WTC11 (cell line): ENCODE measurements at regions not wholly inside any gene's neighbourhood (a gene's known extent, or its start where the extent isn't known, plus 50 kb on each side); places are given as distances from the start of the nearest gene placed in this dataset.

Experiments
- ATAC-seq: fragments of 200-7000 bp; cut with Tn5 transposase; 2 replicates; pipeline ENCODE4 v1.10.0; 2021; ENCODE audit warnings: mild to moderate bottlenecking, moderate library complexity
- CTCF ChIA-PET: fragments of 300-600 bp; sonication (Branson Sonifier 250); formaldehyde crosslinking; loops from one replicate; lab custom pipeline; 2021; ENCODE audit warnings: antibody characterized with exemption; lab: Charles Lee
- POLR2A ChIA-PET: fragments of 350-600 bp; sonication (Branson Sonifier 250); formaldehyde crosslinking; loops from one replicate; lab custom pipeline; 2021; ENCODE audit warnings: antibody characterized with exemption; lab: Charles Lee
- DNase-seq: peaks from one replicate; pipeline ENCODE4 v3.0.0; 2021; ENCODE audit warnings: low spot score
- H3K27ac Mint-ChIP-seq: 2 replicates; pipeline ENCODE4 v1.8.0; 2021; ENCODE audit warnings: mixed read lengths
- H3K27me3 Mint-ChIP-seq: 2 replicates; pipeline ENCODE4 v1.8.0; 2021; ENCODE audit warnings: low read depth, mild to moderate bottlenecking, moderate library complexity, mixed read lengths
- H3K36me3 Mint-ChIP-seq: 2 replicates; pipeline ENCODE4 v1.8.0; 2021; ENCODE audit warnings: mixed read lengths
- H3K4me1 Mint-ChIP-seq: 2 replicates; pipeline ENCODE4 v1.8.0; 2022; ENCODE audit warnings: mixed read lengths
- H3K4me3 Mint-ChIP-seq: 2 replicates; pipeline ENCODE4 v1.8.0; 2021; ENCODE audit warnings: mild to moderate bottlenecking, moderate library complexity, mixed read lengths
- H3K9me3 Mint-ChIP-seq: 2 replicates; pipeline ENCODE4 v1.8.0; 2021; ENCODE audit warnings: mixed read lengths
- CREM ChIP-seq: sonication (generic); formaldehyde crosslinking; IDR thresholded peaks from 2 replicates; pipeline ENCODE4 v1.8.1; 2022; ENCODE audit warnings: mild to moderate bottlenecking, missing genetic modification reagents, moderate library complexity
- ELF4 ChIP-seq: sonication (generic); formaldehyde crosslinking; IDR thresholded peaks from 2 replicates; pipeline ENCODE4 v1.8.1; 2022; ENCODE audit warnings: low read depth, mild to moderate bottlenecking, moderate library complexity, missing genetic modification reagents
- EMX1 ChIP-seq: fragments of 250-450 bp; sonication (Bioruptor Pico); IDR thresholded peaks from 2 replicates; pipeline ENCODE4 v1.8.0; 2021; ENCODE audit warnings: mild to moderate bottlenecking
- ETV6 ChIP-seq: sonication (generic); formaldehyde crosslinking; IDR thresholded peaks from 2 replicates; pipeline ENCODE4 v1.8.1; 2022; ENCODE audit warnings: mild to moderate bottlenecking, missing genetic modification reagents
- GRHL2 ChIP-seq: fragments of 250-450 bp; sonication (Bioruptor Pico); IDR thresholded peaks from 2 replicates; pipeline ENCODE4 v1.8.0; 2022; ENCODE audit warnings: mild to moderate bottlenecking, moderate library complexity; ENCODE audit not compliant: insufficient replicate concordance, severe bottlenecking
- HMGA2 ChIP-seq: fragments of 250-450 bp; sonication (Bioruptor Pico); IDR thresholded peaks from 2 replicates; pipeline ENCODE4 v1.4.0; 2021; ENCODE audit warnings: mild to moderate bottlenecking, moderate library complexity
- JUN ChIP-seq: sonication (generic); formaldehyde crosslinking; IDR thresholded peaks from 2 replicates; pipeline ENCODE4 v1.8.0; 2023; ENCODE audit warnings: mild to moderate bottlenecking, missing genetic modification reagents
- NFE2L1 ChIP-seq: sonication (generic); formaldehyde crosslinking; IDR thresholded peaks from 2 replicates; pipeline ENCODE4 v1.8.1; 2023; ENCODE audit warnings: missing genetic modification reagents
- NR2C2 ChIP-seq: sonication (generic); formaldehyde crosslinking; IDR thresholded peaks from 2 replicates; pipeline ENCODE4 v1.8.0; 2022; ENCODE audit warnings: mild to moderate bottlenecking, missing genetic modification reagents
- OVOL2 ChIP-seq: fragments of 250-450 bp; sonication (Bioruptor Pico); IDR thresholded peaks from 2 replicates; pipeline ENCODE4 v1.9.0; 2021; ENCODE audit warnings: mild to moderate bottlenecking, borderline replicate concordance
- PRRX2 ChIP-seq: fragments of 250-450 bp; sonication (Bioruptor Pico); IDR thresholded peaks from 2 replicates; pipeline ENCODE4 v1.8.0; 2021; ENCODE audit warnings: mild to moderate bottlenecking
- RELA ChIP-seq: sonication (generic); formaldehyde crosslinking; IDR thresholded peaks from 2 replicates; pipeline ENCODE4 v1.8.1; 2022; ENCODE audit warnings: missing genetic modification reagents, mild to moderate bottlenecking, borderline replicate concordance
- RORB ChIP-seq: fragments of 250-450 bp; sonication (Bioruptor Pico); IDR thresholded peaks from 2 replicates; pipeline ENCODE4 v1.9.0; 2021; ENCODE audit warnings: mild to moderate bottlenecking
- ZBTB21 ChIP-seq: sonication (generic); formaldehyde crosslinking; IDR thresholded peaks from 2 replicates; pipeline ENCODE4 v1.8.1; 2023; ENCODE audit warnings: mild to moderate bottlenecking, missing genetic modification reagents, borderline replicate concordance
- ZNF121 ChIP-seq: sonication (generic); formaldehyde crosslinking; IDR thresholded peaks from 2 replicates; pipeline ENCODE4 v1.8.0; 2023; ENCODE audit warnings: missing genetic modification reagents
- ZNF138 ChIP-seq: sonication (generic); formaldehyde crosslinking; conservative IDR thresholded peaks from 2 replicates; pipeline ENCODE4 v1.8.1; 2022; ENCODE audit warnings: mild to moderate bottlenecking, moderate library complexity, missing genetic modification reagents
- ZNF263 ChIP-seq: sonication (generic); formaldehyde crosslinking; IDR thresholded peaks from 2 replicates; pipeline ENCODE4 v1.8.1; 2022; ENCODE audit warnings: low read depth, mild to moderate bottlenecking, moderate library complexity, missing genetic modification reagents
- ZNF396 ChIP-seq: fragments of 250-450 bp; sonication (Bioruptor Pico); IDR thresholded peaks from 2 replicates; pipeline ENCODE4 v1.8.0; 2021; ENCODE audit warnings: mild to moderate bottlenecking, moderate library complexity, borderline replicate concordance
- ZNF416 ChIP-seq: fragments of 250-450 bp; sonication (Bioruptor Pico); IDR thresholded peaks from 2 replicates; pipeline ENCODE4 v1.9.0; 2021; ENCODE audit warnings: mild to moderate bottlenecking, inconsistent platforms
- TF ChIP-seq, protein P1 (sequence below): sonication (generic); formaldehyde crosslinking; IDR thresholded peaks from 2 replicates; pipeline ENCODE4 v1.8.1; 2022; ENCODE audit warnings: mild to moderate bottlenecking, missing genetic modification reagents, moderate library complexity, borderline replicate concordance
- TF ChIP-seq, protein P2 (sequence below): sonication (generic); formaldehyde crosslinking; IDR thresholded peaks from 2 replicates; pipeline ENCODE4 v1.8.1; 2023; ENCODE audit warnings: mild to moderate bottlenecking, missing genetic modification reagents
- TF ChIP-seq, protein P3 (sequence below): fragments of 250-450 bp; sonication (Bioruptor Pico); IDR thresholded peaks from 2 replicates; pipeline ENCODE4 v1.9.0; 2021; ENCODE audit warnings: moderate library complexity, mild to moderate bottlenecking, inconsistent platforms, borderline replicate concordance
- TF ChIP-seq, protein P4 (sequence below): sonication (generic); formaldehyde crosslinking; IDR thresholded peaks from 2 replicates; pipeline ENCODE4 v1.8.1; 2023; ENCODE audit warnings: mild to moderate bottlenecking, moderate library complexity, missing genetic modification reagents

DNA sequence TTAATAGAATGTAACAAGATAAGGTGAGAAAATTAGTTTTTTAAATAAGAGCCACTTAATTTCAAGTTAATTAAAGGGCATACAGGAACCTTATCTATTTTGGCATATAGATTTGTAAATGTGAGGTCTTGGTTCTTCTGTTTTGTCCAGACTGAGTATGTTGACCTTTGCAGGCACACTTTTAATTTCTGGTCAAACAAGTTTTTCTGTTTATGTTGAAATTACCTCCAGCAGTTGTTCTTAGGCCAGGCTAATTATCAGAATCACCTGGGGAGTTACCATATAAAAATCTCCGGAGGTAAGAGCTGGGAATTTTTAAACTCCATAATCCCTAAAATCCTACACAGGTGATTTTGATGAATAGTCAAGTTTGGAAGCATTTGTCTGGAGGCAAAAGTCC is 227.4 kb upstream of the ANKRD50 start (continued):
- TF ChIP-seq ZNF416 (CRISPR knock-in tag), result no peak
- no peak for TF ChIP-seq PRRX2 (CRISPR knock-in tag)
- no peak for TF ChIP-seq ZNF138 (CRISPR knock-in tag)

DNA sequence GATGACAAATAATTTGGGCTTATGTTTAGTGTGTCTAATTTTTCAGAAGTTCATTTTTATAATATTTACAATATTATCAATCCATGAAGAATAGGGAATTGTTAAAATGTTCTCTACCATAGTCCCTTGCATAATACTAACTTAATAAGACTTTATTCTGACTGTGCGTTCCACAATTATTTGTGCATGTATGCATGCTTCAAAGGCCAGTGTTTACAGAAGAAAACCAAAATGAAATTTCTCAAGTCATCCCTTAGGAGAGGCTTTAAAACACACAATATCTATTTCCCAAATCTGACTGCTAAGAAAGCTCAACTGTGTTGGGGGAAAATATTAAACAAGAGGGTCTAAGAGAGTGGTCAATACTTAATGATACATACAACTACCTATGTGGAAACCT is 226.3 kb upstream of the ANKRD50 start:
- no peak for DNase-seq
- POLR2A ChIA-PET, result interaction anchor here (0.6 kb wide), 1 partner anchor 168 kb away, joined by 4 read pairs; no protein-coding TSS in a partner anchor

DNA sequence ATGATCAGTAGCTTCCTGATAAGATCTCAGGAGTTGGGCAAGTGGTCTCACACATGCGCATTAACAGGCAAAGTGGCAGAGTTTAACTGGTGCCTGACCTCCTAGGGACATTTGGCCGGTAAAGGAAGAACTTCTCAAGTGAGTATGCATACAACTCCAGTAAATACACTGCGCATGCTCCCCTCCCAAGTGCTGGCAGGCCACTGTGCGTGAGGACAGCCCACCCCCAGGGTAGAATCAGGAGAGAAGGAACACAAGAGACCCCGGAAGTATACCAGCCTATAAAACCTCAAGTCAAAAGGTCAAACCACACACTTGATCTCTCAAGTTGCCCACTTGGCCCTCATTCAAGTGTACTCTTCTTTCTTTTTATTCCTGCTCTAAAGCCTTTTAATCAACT is 225.5 kb upstream of the ANKRD50 start:
- Mint-ChIP-seq H3K9me3 (no peaks in the 10 kb centered on the region; the same call in 1 of the 2 replicates), H3K36me3 (no peaks in the 10 kb centered on the region), H3K27me3 (no peaks in the 10 kb centered on the region; the same call in 1 of the 2 replicates), H3K4me3 (no peak overlapping the region), H3K4me1 (peaks cover 32% of the 10 kb centered on the region), H3K27ac (no peak overlapping the region)
- ATAC-seq (peak; percentile 28; the same call in 1 of the 2 replicates), DNase-seq (no peak)
- ChIA-PET CTCF (no interaction called here), POLR2A (no interaction called here)
- no peak for TF ChIP-seq JUN
- no peak for TF ChIP-seq ETV6 (CRISPR knock-in tag)
- TF ChIP-seq, protein P1, sequence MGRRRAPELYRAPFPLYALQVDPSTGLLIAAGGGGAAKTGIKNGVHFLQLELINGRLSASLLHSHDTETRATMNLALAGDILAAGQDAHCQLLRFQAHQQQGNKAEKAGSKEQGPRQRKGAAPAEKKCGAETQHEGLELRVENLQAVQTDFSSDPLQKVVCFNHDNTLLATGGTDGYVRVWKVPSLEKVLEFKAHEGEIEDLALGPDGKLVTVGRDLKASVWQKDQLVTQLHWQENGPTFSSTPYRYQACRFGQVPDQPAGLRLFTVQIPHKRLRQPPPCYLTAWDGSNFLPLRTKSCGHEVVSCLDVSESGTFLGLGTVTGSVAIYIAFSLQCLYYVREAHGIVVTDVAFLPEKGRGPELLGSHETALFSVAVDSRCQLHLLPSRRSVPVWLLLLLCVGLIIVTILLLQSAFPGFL (CRISPR knock-in tag), result no peak
- no peak for TF ChIP-seq ZNF263 (CRISPR knock-in tag)
- no peak for TF ChIP-seq ZNF121 (CRISPR knock-in tag)
- no peak for TF ChIP-seq ELF4
- TF ChIP-seq NFE2L1, result no peak
- no peak for TF ChIP-seq RORB (CRISPR knock-in tag)
- TF ChIP-seq, protein P2, sequence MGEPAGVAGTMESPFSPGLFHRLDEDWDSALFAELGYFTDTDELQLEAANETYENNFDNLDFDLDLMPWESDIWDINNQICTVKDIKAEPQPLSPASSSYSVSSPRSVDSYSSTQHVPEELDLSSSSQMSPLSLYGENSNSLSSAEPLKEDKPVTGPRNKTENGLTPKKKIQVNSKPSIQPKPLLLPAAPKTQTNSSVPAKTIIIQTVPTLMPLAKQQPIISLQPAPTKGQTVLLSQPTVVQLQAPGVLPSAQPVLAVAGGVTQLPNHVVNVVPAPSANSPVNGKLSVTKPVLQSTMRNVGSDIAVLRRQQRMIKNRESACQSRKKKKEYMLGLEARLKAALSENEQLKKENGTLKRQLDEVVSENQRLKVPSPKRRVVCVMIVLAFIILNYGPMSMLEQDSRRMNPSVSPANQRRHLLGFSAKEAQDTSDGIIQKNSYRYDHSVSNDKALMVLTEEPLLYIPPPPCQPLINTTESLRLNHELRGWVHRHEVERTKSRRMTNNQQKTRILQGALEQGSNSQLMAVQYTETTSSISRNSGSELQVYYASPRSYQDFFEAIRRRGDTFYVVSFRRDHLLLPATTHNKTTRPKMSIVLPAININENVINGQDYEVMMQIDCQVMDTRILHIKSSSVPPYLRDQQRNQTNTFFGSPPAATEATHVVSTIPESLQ (CRISPR knock-in tag), result no peak
- no peak for TF ChIP-seq ZBTB21
- TF ChIP-seq, protein P3, sequence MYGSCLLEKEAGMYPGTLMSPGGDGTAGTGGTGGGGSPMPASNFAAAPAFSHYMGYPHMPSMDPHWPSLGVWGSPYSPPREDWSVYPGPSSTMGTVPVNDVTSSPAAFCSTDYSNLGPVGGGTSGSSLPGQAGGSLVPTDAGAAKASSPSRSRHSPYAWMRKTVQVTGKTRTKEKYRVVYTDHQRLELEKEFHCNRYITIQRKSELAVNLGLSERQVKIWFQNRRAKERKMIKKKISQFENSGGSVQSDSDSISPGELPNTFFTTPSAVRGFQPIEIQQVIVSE (CRISPR knock-in tag), result no peak
- TF ChIP-seq RELA, result no peak
- TF ChIP-seq, protein P4, sequence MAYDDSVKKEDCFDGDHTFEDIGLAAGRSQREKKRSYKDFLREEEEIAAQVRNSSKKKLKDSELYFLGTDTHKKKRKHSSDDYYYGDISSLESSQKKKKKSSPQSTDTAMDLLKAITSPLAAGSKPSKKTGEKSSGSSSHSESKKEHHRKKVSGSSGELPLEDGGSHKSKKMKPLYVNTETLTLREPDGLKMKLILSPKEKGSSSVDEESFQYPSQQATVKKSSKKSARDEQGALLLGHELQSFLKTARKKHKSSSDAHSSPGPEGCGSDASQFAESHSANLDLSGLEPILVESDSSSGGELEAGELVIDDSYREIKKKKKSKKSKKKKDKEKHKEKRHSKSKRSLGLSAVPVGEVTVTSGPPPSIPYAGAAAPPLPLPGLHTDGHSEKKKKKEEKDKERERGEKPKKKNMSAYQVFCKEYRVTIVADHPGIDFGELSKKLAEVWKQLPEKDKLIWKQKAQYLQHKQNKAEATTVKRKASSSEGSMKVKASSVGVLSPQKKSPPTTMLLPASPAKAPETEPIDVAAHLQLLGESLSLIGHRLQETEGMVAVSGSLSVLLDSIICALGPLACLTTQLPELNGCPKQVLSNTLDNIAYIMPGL, result no peak
- TF ChIP-seq ZNF396 (CRISPR knock-in tag), result no peak
- no peak for TF ChIP-seq OVOL2
- TF ChIP-seq HMGA2, result no peak
- no peak for TF ChIP-seq CREM (CRISPR knock-in tag)
- no peak for TF ChIP-seq EMX1

More for the DNA sequence above, 226.3 kb upstream of the ANKRD50 start:
- ATAC-seq, result no peak
- H3K27ac Mint-ChIP-seq, result no peak overlapping the region
- no peaks in the 10 kb centered on the region for H3K36me3 Mint-ChIP-seq
- CTCF ChIA-PET, result no interaction called here
- no peaks in the 10 kb centered on the region; the same call in 1 of the 2 replicates for H3K27me3 Mint-ChIP-seq
- peaks cover 32% of the 10 kb centered on the region for H3K4me1 Mint-ChIP-seq
- no peak overlapping the region for H3K4me3 Mint-ChIP-seq
- TF ChIP-seq NR2C2 (CRISPR knock-in tag) (no peak), GRHL2 (no peak)
- peaks cover 5% of the 10 kb centered on the region for H3K9me3 Mint-ChIP-seq
